Spleen (tissue), 7 donors: ENCODE measurements at regions not wholly inside any gene's neighbourhood (a gene's known extent, or its start where the extent isn't known, plus 50 kb on each side); places are given as distances from the start of the nearest gene placed in this dataset.

Source experiments
- POLR2A ChIP-seq, 3 donors: fragments of 450-650 bp; IDR thresholded peaks; one replicate each; pipeline ENCODE4 v1.5.1; 2017; ENCODE audit warnings: antibody characterized with exemption in 3 of 3, mild to moderate bottlenecking in 1 of 3
- TF ChIP-seq, protein P1 (sequence below), 11 experiments: fragments of 200-600 bp in 7 of 11; fragments of 450-650 bp in 4 of 11; sonication (generic) in 4 of 11; IDR thresholded peaks in 8 of 11; conservative IDR thresholded peaks in 3 of 11; 1 replicate in 7 of 11; 2 replicates in 4 of 11; pipeline versions ENCODE4 v1.4.0 to v1.8.0; 2016 to 2021; ENCODE audit warnings: antibody characterized with exemption in 11 of 11, inconsistent platforms in 4 of 11, mild to moderate bottlenecking in 1 of 11
- donor health status: DM: no; HTN: no; CAD: no; lungs with moderate emphysema.
- donor health status: DM: no; HTN: no; CAD: no.
- donor health status: DM: no; HTN: no; CAD: no.

DNA sequence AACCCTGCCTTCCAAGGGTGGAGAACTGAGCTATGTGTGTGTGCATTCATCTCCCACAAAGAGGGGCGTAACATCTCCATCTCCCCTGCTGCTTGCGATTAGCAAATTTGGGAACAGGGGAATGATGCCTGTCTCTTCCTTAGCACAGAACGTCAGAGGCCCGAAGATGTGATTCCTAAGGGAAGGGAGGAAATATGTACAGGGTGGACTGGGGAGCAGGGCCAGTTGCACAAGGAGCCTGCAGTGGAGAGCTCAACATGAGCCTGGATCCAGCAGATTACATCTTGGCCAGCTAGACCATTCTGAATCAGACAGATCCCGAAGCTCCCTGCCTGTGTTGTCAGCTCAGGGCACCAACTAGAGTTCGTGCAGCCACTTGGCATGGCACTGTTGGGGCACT is 118.1 kb downstream of the NGF start:
- TF ChIP-seq, protein P1, sequence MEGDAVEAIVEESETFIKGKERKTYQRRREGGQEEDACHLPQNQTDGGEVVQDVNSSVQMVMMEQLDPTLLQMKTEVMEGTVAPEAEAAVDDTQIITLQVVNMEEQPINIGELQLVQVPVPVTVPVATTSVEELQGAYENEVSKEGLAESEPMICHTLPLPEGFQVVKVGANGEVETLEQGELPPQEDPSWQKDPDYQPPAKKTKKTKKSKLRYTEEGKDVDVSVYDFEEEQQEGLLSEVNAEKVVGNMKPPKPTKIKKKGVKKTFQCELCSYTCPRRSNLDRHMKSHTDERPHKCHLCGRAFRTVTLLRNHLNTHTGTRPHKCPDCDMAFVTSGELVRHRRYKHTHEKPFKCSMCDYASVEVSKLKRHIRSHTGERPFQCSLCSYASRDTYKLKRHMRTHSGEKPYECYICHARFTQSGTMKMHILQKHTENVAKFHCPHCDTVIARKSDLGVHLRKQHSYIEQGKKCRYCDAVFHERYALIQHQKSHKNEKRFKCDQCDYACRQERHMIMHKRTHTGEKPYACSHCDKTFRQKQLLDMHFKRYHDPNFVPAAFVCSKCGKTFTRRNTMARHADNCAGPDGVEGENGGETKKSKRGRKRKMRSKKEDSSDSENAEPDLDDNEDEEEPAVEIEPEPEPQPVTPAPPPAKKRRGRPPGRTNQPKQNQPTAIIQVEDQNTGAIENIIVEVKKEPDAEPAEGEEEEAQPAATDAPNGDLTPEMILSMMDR (IDR thresholded peaks at IDR 0.05 in 8 of 11, conservative IDR thresholded peaks at IDR 0.05 in 3 of 11) = no peak
- TF ChIP-seq POLR2A (IDR thresholded peaks at IDR 0.05) = no peak
